Colonic mucosa (tissue), 4 donors: ENCODE measurements at regions not wholly inside any gene's neighbourhood (a gene's known extent, or its start where the extent isn't known, plus 50 kb on each side); places are given as distances from the start of the nearest gene placed in this dataset.

Source experiments
- DNase-seq: peaks from one replicate; pipeline ENCODE4 v3.0.0-alpha.2; 2020
- H3K27ac ChIP-seq: fragments of 200-600 bp; one replicate; pipeline ENCODE4 v1.8.0; 2021
- H3K27me3 ChIP-seq: fragments of 200-600 bp; one replicate; pipeline ENCODE4 v1.8.0; 2021
- H3K36me3 ChIP-seq: fragments of 200-600 bp; one replicate; pipeline ENCODE4 v1.8.0; 2021
- H3K4me1 ChIP-seq: fragments of 200-600 bp; one replicate; pipeline ENCODE4 v1.8.0; 2021; ENCODE audit warnings: mild to moderate bottlenecking
- H3K4me3 ChIP-seq: fragments of 200-600 bp; one replicate; pipeline ENCODE4 v1.8.0; 2021
- H3K9ac ChIP-seq, 2 donors: one replicate each; pipeline ENCODE4 v1.7.0; 2013; ENCODE audit warnings: control low read depth in 2 of 2, low read depth in 2 of 2, low read length in 2 of 2
- H3K9me3 ChIP-seq: fragments of 200-600 bp; one replicate; pipeline ENCODE4 v1.8.0; 2021
- intact Hi-C: fragments of 100-400 bp; cut with DNase I; formaldehyde crosslinking; loops from one replicate; pipeline ENCODE4 v1.14.1; 2022
- TF ChIP-seq, protein P1 (sequence below): fragments of 200-600 bp; IDR thresholded peaks from one replicate; pipeline ENCODE4 v1.8.0; 2022; ENCODE audit warnings: antibody characterized with exemption, mild to moderate bottlenecking
- donor health status: healthy.
- donor health status: DM: no; HTN: no; CAD: no.
- donor health status: DM: no; HTN: no; CAD: no.

DNA sequence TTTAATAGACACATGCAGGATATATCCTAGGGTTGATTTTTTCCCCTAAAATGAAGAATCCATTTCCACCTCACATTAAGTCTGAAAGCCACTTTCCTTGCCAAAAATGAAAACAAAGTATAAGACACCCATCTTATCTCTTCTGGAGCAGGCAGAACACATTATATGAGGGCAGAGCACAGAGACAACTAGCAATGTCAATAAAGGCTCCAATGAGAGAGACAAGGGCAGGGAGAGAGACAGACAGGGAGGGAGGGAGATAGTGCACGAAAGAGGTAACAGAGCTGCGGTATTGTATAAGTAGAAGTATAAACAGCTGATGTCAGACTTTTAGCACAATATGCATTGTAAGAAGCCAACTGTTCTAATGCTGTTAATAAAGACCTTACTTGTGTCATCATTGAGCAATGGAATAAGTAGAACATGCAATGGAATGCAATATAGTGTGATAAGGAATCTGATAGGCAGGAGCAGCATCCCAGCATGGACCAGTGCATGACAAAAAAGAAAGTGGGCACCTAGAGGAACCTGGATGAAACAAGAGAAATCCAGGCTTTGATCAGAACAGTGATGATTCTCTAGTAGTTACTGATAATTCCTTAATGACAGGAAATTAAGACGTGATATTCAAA is 150.6 kb upstream of the TCF4 start:
- TF ChIP-seq, protein P1, sequence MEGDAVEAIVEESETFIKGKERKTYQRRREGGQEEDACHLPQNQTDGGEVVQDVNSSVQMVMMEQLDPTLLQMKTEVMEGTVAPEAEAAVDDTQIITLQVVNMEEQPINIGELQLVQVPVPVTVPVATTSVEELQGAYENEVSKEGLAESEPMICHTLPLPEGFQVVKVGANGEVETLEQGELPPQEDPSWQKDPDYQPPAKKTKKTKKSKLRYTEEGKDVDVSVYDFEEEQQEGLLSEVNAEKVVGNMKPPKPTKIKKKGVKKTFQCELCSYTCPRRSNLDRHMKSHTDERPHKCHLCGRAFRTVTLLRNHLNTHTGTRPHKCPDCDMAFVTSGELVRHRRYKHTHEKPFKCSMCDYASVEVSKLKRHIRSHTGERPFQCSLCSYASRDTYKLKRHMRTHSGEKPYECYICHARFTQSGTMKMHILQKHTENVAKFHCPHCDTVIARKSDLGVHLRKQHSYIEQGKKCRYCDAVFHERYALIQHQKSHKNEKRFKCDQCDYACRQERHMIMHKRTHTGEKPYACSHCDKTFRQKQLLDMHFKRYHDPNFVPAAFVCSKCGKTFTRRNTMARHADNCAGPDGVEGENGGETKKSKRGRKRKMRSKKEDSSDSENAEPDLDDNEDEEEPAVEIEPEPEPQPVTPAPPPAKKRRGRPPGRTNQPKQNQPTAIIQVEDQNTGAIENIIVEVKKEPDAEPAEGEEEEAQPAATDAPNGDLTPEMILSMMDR, result no peak
- no peak overlapping the region for H3K9ac ChIP-seq
- no peak overlapping the region for H3K27ac ChIP-seq
- no peaks in the 10 kb centered on the region for H3K36me3 ChIP-seq
- no peaks in the 10 kb centered on the region for H3K4me1 ChIP-seq
- no peak overlapping the region for H3K4me3 ChIP-seq
- H3K9me3 ChIP-seq, result no peaks in the 10 kb centered on the region
- H3K27me3 ChIP-seq, result no peaks in the 10 kb centered on the region
- intact Hi-C loops, result no loop called here
- no peak for DNase-seq

DNA sequence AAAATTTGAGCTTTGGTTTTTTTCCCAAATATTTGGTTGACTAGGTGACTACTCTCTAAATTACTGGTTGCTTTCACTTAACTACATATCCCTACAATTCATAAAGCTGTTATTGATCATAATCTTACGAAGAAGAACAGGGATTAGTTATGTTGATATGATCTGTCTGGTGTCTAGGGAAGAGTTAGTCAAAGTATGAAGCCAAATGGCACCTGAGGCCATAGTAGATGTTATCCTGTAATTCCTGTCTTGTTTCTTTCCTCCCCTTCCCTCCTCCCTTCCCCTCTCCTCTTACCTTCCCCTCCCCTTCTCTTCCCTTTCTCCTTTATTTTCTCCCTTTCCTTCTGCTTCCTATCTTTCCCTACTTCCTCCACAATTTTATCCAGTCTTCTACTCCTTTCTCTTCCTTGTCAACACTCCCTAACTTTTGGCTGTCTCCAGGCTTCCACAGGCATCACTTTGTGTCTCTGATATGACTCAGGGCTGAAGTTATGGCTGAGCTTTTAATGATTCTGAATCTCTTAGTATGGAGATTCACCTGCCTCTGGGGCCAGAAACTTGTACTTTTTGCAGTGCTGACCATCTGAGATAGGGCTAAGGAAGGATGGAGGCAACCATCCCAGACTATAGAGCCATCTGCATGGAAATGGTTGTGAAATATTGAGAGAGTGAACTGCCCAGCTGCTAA is 149.9 kb upstream of the TCF4 start:
- no peak for DNase-seq
- Histone ChIP-seq H3K27me3 (no peaks in the 10 kb centered on the region), H3K4me3 (no peak overlapping the region), H3K27ac (no peak overlapping the region), H3K36me3 (no peaks in the 10 kb centered on the region), H3K9ac (no peak overlapping the region), H3K9me3 (no peaks in the 10 kb centered on the region), H3K4me1 (no peaks in the 10 kb centered on the region)
- intact Hi-C loops, result no loop called here
- TF ChIP-seq, protein P1, result no peak

DNA sequence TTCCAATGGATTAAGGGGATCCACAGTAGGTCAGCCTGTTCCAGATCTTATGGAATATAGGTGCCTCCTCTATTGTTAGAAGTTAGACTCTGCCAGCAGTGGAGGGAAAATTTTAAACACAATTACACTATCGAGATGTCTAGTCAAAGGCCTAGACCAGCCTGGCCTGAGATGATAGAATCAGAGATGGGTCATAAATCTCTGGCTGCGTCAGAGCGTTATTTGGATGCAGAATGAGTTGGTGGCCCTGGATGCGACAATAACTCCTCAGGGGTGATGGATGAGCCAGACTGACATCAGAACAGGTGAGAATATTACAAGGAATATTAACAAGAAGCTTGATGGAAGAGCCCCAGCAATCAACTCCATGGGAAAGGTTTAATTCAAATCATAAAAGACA is 149.3 kb upstream of the TCF4 start:
- no peaks in the 10 kb centered on the region for H3K36me3 ChIP-seq
- no peak overlapping the region for H3K9ac ChIP-seq
- intact Hi-C loops, result no loop called here
- H3K9me3 ChIP-seq, result no peaks in the 10 kb centered on the region
- no peak for DNase-seq
- no peaks in the 10 kb centered on the region for H3K27me3 ChIP-seq
- H3K4me1 ChIP-seq, result no peaks in the 10 kb centered on the region
- H3K4me3 ChIP-seq, result no peak overlapping the region
- H3K27ac ChIP-seq, result no peak overlapping the region
- TF ChIP-seq, protein P1, result no peak

DNA sequence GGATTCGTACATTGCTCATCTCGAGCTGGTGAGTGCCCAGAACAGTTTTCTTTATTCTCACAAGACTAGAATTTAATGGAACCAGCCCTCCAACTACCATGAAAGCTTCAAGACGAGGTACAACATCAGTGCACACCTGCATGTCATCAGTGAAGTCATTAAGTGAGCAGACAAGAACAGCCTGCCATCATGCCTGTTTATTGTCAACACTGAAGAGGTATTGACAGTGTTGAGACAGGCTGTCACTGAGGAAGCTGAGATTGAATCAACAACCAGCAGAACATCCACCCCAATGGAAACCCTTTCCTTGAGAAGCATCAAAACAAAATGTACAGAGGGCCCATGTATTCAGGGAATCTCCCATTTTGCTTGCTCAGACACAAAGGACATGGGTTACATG is 148.0 kb upstream of the TCF4 start:
- H3K4me1 ChIP-seq, result no peaks in the 10 kb centered on the region
- no peak overlapping the region for H3K27ac ChIP-seq
- no peaks in the 10 kb centered on the region for H3K9me3 ChIP-seq
- no peaks in the 10 kb centered on the region for H3K27me3 ChIP-seq
- H3K9ac ChIP-seq, result no peak overlapping the region
- TF ChIP-seq, protein P1, result no peak
- no peaks in the 10 kb centered on the region for H3K36me3 ChIP-seq
- DNase-seq, result no peak
- H3K4me3 ChIP-seq, result no peak overlapping the region
- intact Hi-C loops, result no loop called here

DNA sequence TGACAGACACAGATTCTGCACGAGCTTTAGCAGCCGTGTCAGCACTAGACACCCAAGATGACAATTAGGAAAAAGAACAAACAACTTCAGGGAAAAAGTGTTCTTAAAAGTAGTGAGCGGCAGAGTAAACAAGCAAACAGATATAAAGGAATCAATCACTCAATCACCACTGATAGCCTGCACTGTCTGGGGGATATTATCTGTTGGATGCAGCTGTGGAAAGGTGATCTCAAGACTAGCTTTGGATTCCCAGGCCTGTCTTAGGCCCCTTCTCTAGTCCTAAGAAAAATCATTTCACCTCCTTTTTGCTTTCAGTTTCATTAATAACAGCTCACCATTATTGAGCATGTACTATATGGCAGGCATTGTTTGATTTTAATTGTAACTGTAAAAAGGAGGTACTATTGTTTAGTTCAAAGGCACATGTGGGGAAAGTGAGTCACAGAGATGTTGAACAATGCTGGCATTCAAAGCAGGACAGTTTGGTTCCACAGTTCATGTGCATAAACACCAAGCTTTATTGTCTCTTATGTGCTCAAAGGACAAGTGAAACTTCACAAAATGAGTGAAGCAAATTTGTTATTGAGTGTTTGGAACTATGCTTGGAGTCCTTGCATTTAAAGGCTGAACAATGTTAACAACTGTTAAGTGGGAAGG is 147.3 kb upstream of the TCF4 start:
- TF ChIP-seq, protein P1, result no peak
- Histone ChIP-seq H3K4me1 (no peaks in the 10 kb centered on the region), H3K27ac (no peak overlapping the region), H3K9ac (no peak overlapping the region), H3K4me3 (no peak overlapping the region), H3K9me3 (no peaks in the 10 kb centered on the region), H3K27me3 (no peaks in the 10 kb centered on the region), H3K36me3 (no peaks in the 10 kb centered on the region)
- intact Hi-C loops, result no loop called here
- DNase-seq, result no peak
